Ishikawa (cell line): ENCODE measurements at regions not wholly inside any gene's neighbourhood (a gene's known extent, or its start where the extent isn't known, plus 50 kb on each side); places are given as distances from the start of the nearest gene placed in this dataset.

Experiments used
- CEBPB ChIP-seq: IDR thresholded peaks from 2 replicates; pipeline ENCODE4 v1.6.1; 2012
- CREB1 ChIP-seq: IDR thresholded peaks from 2 replicates; pipeline ENCODE4 v1.6.1; 2012; ENCODE audit warnings: low read depth
- EGR1 ChIP-seq: IDR thresholded peaks from 2 replicates; pipeline ENCODE4 v1.6.1; 2012
- EP300 ChIP-seq: IDR thresholded peaks from 2 replicates; pipeline ENCODE4 v1.6.1; 2012; ENCODE audit warnings: borderline replicate concordance
- FOXM1 ChIP-seq: IDR thresholded peaks from 2 replicates; pipeline ENCODE4 v1.6.1; 2012; ENCODE audit warnings: low read depth, borderline replicate concordance
- MAX ChIP-seq: IDR thresholded peaks from 2 replicates; pipeline ENCODE4 v1.6.1; 2012
- NFIC ChIP-seq: IDR thresholded peaks from 2 replicates; pipeline ENCODE4 v1.6.1; 2012
- RAD21 ChIP-seq: IDR thresholded peaks from 2 replicates; pipeline ENCODE4 v1.6.1; 2012; ENCODE audit warnings: low read depth
- TAF1 ChIP-seq: IDR thresholded peaks from 2 replicates; pipeline ENCODE4 v1.6.1; 2012; ENCODE audit warnings: low read depth, mild to moderate bottlenecking
- TCF12 ChIP-seq: IDR thresholded peaks from 2 replicates; pipeline ENCODE4 v1.6.1; 2012; ENCODE audit warnings: low read depth
- TEAD4 ChIP-seq: IDR thresholded peaks from 2 replicates; pipeline ENCODE4 v1.6.1; 2012
- USF1 ChIP-seq: IDR thresholded peaks from 2 replicates; pipeline ENCODE4 v1.6.1; 2012
- YY1 ChIP-seq: IDR thresholded peaks from 2 replicates; pipeline ENCODE4 v1.6.1; 2012; ENCODE audit warnings: low read depth
- ZBTB7A ChIP-seq: IDR thresholded peaks from 2 replicates; pipeline ENCODE4 v1.6.1; 2012; ENCODE audit warnings: low read depth
- TF ChIP-seq, protein P1 (sequence below): IDR thresholded peaks from 2 replicates; pipeline ENCODE4 v1.6.1; 2012; ENCODE audit warnings: low read depth, mild to moderate bottlenecking

- TF ChIP-seq TAF1 (no peak), USF1 (no peak), TCF12 (no peak), EGR1 (no peak), YY1 (no peak), RAD21 (no peak), TEAD4 (no peak), EP300 (no peak), FOXM1 (no peak)
- TF ChIP-seq, protein P1, sequence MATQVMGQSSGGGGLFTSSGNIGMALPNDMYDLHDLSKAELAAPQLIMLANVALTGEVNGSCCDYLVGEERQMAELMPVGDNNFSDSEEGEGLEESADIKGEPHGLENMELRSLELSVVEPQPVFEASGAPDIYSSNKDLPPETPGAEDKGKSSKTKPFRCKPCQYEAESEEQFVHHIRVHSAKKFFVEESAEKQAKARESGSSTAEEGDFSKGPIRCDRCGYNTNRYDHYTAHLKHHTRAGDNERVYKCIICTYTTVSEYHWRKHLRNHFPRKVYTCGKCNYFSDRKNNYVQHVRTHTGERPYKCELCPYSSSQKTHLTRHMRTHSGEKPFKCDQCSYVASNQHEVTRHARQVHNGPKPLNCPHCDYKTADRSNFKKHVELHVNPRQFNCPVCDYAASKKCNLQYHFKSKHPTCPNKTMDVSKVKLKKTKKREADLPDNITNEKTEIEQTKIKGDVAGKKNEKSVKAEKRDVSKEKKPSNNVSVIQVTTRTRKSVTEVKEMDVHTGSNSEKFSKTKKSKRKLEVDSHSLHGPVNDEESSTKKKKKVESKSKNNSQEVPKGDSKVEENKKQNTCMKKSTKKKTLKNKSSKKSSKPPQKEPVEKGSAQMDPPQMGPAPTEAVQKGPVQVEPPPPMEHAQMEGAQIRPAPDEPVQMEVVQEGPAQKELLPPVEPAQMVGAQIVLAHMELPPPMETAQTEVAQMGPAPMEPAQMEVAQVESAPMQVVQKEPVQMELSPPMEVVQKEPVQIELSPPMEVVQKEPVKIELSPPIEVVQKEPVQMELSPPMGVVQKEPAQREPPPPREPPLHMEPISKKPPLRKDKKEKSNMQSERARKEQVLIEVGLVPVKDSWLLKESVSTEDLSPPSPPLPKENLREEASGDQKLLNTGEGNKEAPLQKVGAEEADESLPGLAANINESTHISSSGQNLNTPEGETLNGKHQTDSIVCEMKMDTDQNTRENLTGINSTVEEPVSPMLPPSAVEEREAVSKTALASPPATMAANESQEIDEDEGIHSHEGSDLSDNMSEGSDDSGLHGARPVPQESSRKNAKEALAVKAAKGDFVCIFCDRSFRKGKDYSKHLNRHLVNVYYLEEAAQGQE = no peak
These were observed 420.9 kb downstream of the PCNX1 start for GRCh38 chr14:71328183-71328582.

- TF ChIP-seq MAX (no peak), CEBPB (no peak), USF1 (no peak), TCF12 (no peak), FOXM1 (no peak), YY1 (no peak), TEAD4 (no peak), EP300 (no peak), RAD21 (no peak), CREB1 (no peak), ZBTB7A (no peak), TAF1 (no peak), NFIC (no peak), EGR1 (no peak)
- TF ChIP-seq, protein P1 = no peak
These were observed 421.7 kb downstream of the PCNX1 start for GRCh38 chr14:71328954-71329353.

DNA sequence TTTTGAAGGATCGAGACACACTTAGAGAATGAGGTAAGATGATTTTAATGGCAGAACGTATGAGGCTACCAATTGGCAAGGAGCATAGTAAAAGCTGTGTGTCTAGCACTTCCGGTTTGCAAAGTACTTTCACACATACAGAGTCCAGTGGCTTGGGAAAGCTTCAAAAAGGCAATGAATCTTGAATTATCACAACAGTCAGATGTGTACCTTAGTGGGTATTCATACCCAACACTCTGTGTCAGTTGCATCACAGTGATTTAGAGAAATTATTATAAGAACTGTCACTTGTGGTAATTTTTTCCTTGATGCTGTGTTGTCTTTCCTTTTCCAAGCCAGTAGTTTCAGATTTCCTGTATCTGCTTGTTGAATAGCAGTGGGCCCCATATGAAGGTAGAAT, 424.1 kb downstream of the PCNX1 start:
- TF ChIP-seq NFIC = no peak
- no peak for TF ChIP-seq EGR1
- no peak for TF ChIP-seq TEAD4
- TF ChIP-seq RAD21 = no peak
- no peak for TF ChIP-seq CEBPB
- TF ChIP-seq USF1 = no peak
- TF ChIP-seq, protein P1 = no peak
- no peak for TF ChIP-seq ZBTB7A
- no peak for TF ChIP-seq YY1
- TF ChIP-seq TAF1 = no peak

DNA sequence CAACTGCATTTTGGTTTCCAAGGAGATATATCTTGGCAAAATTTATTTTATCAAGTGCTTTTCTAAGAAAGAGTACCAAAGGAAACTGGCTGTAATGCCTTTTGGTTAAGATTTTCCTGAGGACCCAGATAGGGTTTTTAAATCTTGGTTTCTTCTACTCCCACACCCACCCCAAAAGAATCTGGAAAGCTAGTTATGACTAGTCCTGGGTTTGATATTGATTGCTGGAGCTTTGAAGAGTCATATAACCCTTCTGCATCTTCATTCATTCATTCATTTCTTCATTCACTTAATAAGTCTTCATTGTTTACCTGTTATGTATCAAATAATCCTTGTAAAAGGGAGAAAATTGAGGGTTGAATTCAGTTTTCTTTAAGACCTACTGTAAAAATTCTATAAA, 425.2 kb downstream of the PCNX1 start:
- TF ChIP-seq TCF12 (no peak), TAF1 (no peak), RAD21 (no peak), YY1 (no peak), CEBPB (no peak), USF1 (no peak), EP300 (no peak), TEAD4 (no peak), CREB1 (no peak), MAX (no peak), NFIC (no peak), EGR1 (no peak), ZBTB7A (no peak), FOXM1 (no peak)
- TF ChIP-seq, protein P1 = no peak
